ENCODE measurements at regions not wholly inside any gene's neighbourhood (a gene's known extent, or its start where the extent isn't known, plus 50 kb on each side); places are given as distances from the start of the nearest gene placed in this dataset.

- TF ChIP-seq CTCF (conservative IDR thresholded peaks at IDR 0.05) (no peak), ZFX (IDR thresholded peaks at IDR 0.05) (no peak)
Observed at GRCh38 chr20:57007171-57007540, 259.3 kb downstream of the BMP7 start.
